Liver (tissue), 8 donors: ENCODE measurements at regions not wholly inside any gene's neighbourhood (a gene's known extent, or its start where the extent isn't known, plus 50 kb on each side); places are given as distances from the start of the nearest gene placed in this dataset.

Source experiments
- DNase-seq: peaks from one replicate; pipeline ENCODE4 v3.0.0-alpha.2; 2017; ENCODE audit warnings: low spot score
- H3K27ac ChIP-seq, 2 donors: one replicate each; pipeline ENCODE4 v1.7.0; 2013; ENCODE audit warnings: inconsistent platforms in 2 of 2, low read length in 2 of 2, control low read depth in 1 of 2, low read depth in 1 of 2, mild to moderate bottlenecking in 1 of 2
- H3K27me3 ChIP-seq, 4 donors: one replicate each; pipeline versions ENCODE4 v1.6.1 to v1.7.0; 2013; ENCODE audit warnings: low read length in 3 of 4, inconsistent platforms in 1 of 4, mild to moderate bottlenecking in 1 of 4, moderate library complexity in 1 of 4; ENCODE audit not compliant: control insufficient read depth in 4 of 4, insufficient read depth in 4 of 4
- H3K36me3 ChIP-seq, 4 donors: one replicate each; pipeline versions ENCODE4 v1.6.1 to v1.7.0; 2013; ENCODE audit warnings: low read length in 3 of 4, mild to moderate bottlenecking in 3 of 4, low read depth in 1 of 4, moderate library complexity in 1 of 4; ENCODE audit not compliant: control insufficient read depth in 4 of 4, insufficient read depth in 3 of 4
- H3K4me1 ChIP-seq, 4 donors: one replicate each; pipeline versions ENCODE4 v1.6.1 to v1.7.0; 2013; ENCODE audit warnings: low read length in 3 of 4, mild to moderate bottlenecking in 3 of 4, moderate library complexity in 1 of 4; ENCODE audit not compliant: control insufficient read depth in 4 of 4, insufficient read depth in 4 of 4
- H3K4me3 ChIP-seq, 3 donors: one replicate each; pipeline versions ENCODE4 v1.6.1 to v1.7.0; 2013; ENCODE audit warnings: low read length in 3 of 3, control low read depth in 1 of 3, low read depth in 1 of 3, mild to moderate bottlenecking in 1 of 3
- H3K9ac ChIP-seq, 2 donors: one replicate each; pipeline ENCODE4 v1.7.0; 2013; ENCODE audit warnings: low read length in 2 of 2, mild to moderate bottlenecking in 2 of 2, moderate library complexity in 2 of 2, control low read depth in 1 of 2, low read depth in 1 of 2
- H3K9me3 ChIP-seq, 4 donors: one replicate each; pipeline versions ENCODE4 v1.6.1 to v1.7.0; 2013; ENCODE audit warnings: low read length in 3 of 4; ENCODE audit not compliant: control insufficient read depth in 4 of 4
- CTCF ChIP-seq: fragments of 150-350 bp; IDR thresholded peaks from 2 replicates; pipeline ENCODE4 v1.5.1; 2017; ENCODE audit warnings: improper control_type of control experiment, low read depth, low read length; ENCODE audit not compliant: missing input control
- FOXA1 ChIP-seq: IDR thresholded peaks from 2 replicates; pipeline ENCODE4 v1.6.1; 2016; ENCODE audit warnings: antibody characterized with exemption
- GABPA ChIP-seq, 2 donors: IDR thresholded peaks in 1 of 2; conservative IDR thresholded peaks in 1 of 2; 2 replicates each; pipeline ENCODE4 v1.6.1; 2016; ENCODE audit warnings: antibody characterized with exemption in 2 of 2, mild to moderate bottlenecking in 1 of 2, moderate library complexity in 1 of 2
- JUND ChIP-seq, 2 donors: IDR thresholded peaks; 2 replicates each; pipeline ENCODE4 v1.6.1; 2016; ENCODE audit warnings: antibody characterized with exemption in 2 of 2
- NR2F2 ChIP-seq: IDR thresholded peaks from 2 replicates; pipeline ENCODE4 v1.6.1; 2016; ENCODE audit warnings: antibody characterized with exemption
- RXRA ChIP-seq, 2 donors: IDR thresholded peaks; 2 replicates each; pipeline ENCODE4 v1.6.1; 2017 to 2018; ENCODE audit warnings: antibody characterized with exemption in 2 of 2, mild to moderate bottlenecking in 1 of 2
- SP1 ChIP-seq: IDR thresholded peaks from 2 replicates; pipeline ENCODE4 v1.6.1; 2018; ENCODE audit warnings: antibody characterized with exemption, mild to moderate bottlenecking
- TAF1 ChIP-seq: conservative IDR thresholded peaks from 2 replicates; pipeline ENCODE4 v1.6.1; 2016; ENCODE audit warnings: antibody characterized with exemption, mild to moderate bottlenecking
- WGBS: extraction: QIAGEN DNeasy Blood & Tissue Kit; methylation state at CpG from one replicate; pipeline ENCODE4 v1.1.7; 2013; 5-methylcytosine and 5-hydroxymethylcytosine counted together
- TF ChIP-seq, protein P1 (sequence below): IDR thresholded peaks from 2 replicates; pipeline ENCODE4 v1.6.1; 2016; ENCODE audit warnings: antibody characterized with exemption, mild to moderate bottlenecking
- TF ChIP-seq, protein P2 (sequence below): IDR thresholded peaks from 2 replicates; pipeline ENCODE4 v1.6.1; 2016; ENCODE audit warnings: antibody characterized with exemption
- TF ChIP-seq, protein P3 (sequence below): IDR thresholded peaks from 2 replicates; pipeline ENCODE4 v1.6.1; 2016; ENCODE audit warnings: antibody characterized with exemption
- donor health status: healthy.
- donor health status: healthy.
- donor health status: healthy.
- donor health status: healthy.
- donor health status: healthy.

- Histone ChIP-seq H3K9me3 (no peaks in the 10 kb centered on the region), H3K36me3 (no peaks in the 10 kb centered on the region), H3K4me3 (no peak overlapping the region), H3K4me1 (peaks cover 0 to 13% (median 3%) of the 10 kb centered on the region in 4 donors), H3K27me3 (no peaks in the 10 kb centered on the region), H3K9ac (no peak overlapping the region), H3K27ac (no peak overlapping the region)
- 65% methylated on average over 3 of the region's 3 CpGs for WGBS
- TF ChIP-seq, protein P1, sequence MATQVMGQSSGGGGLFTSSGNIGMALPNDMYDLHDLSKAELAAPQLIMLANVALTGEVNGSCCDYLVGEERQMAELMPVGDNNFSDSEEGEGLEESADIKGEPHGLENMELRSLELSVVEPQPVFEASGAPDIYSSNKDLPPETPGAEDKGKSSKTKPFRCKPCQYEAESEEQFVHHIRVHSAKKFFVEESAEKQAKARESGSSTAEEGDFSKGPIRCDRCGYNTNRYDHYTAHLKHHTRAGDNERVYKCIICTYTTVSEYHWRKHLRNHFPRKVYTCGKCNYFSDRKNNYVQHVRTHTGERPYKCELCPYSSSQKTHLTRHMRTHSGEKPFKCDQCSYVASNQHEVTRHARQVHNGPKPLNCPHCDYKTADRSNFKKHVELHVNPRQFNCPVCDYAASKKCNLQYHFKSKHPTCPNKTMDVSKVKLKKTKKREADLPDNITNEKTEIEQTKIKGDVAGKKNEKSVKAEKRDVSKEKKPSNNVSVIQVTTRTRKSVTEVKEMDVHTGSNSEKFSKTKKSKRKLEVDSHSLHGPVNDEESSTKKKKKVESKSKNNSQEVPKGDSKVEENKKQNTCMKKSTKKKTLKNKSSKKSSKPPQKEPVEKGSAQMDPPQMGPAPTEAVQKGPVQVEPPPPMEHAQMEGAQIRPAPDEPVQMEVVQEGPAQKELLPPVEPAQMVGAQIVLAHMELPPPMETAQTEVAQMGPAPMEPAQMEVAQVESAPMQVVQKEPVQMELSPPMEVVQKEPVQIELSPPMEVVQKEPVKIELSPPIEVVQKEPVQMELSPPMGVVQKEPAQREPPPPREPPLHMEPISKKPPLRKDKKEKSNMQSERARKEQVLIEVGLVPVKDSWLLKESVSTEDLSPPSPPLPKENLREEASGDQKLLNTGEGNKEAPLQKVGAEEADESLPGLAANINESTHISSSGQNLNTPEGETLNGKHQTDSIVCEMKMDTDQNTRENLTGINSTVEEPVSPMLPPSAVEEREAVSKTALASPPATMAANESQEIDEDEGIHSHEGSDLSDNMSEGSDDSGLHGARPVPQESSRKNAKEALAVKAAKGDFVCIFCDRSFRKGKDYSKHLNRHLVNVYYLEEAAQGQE: no peak
- no peak for TF ChIP-seq TAF1
- no peak for DNase-seq
These were observed 1116.9 kb upstream of the TMEM132C start for GRCh38 chr12:127150028-127150427.

DNA sequence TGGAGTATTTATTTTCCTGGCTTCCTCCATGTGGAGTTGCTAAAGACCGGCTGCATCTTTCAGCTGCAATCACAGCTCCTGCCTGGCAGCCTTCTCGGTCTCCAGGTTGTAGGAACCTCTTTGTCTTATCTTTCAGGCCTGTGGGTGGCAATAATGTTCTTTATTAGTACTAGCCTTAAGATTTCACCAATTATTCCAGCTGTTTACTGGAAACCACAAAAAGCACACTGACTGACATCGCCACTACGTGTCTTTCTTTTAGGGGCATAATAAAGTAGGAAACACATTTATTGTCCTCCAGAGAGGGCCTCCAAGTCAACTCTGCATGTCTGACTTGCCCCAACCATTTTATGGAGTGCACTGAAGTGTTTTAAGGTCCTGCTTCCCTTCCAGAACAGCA is 1116.5 kb upstream of the TMEM132C start:
- Histone ChIP-seq H3K36me3 (no peaks in the 10 kb centered on the region), H3K4me3 (no peak overlapping the region), H3K27ac (no peak overlapping the region), H3K9ac (no peak overlapping the region), H3K4me1 (peaks cover 0 to 12% (median 3%) of the 10 kb centered on the region in 4 donors), H3K27me3 (no peaks in the 10 kb centered on the region), H3K9me3 (no peaks in the 10 kb centered on the region)
- no peak for DNase-seq
- 83% methylated on average over 4 of the region's 4 CpGs for WGBS
- TF ChIP-seq, protein P2, sequence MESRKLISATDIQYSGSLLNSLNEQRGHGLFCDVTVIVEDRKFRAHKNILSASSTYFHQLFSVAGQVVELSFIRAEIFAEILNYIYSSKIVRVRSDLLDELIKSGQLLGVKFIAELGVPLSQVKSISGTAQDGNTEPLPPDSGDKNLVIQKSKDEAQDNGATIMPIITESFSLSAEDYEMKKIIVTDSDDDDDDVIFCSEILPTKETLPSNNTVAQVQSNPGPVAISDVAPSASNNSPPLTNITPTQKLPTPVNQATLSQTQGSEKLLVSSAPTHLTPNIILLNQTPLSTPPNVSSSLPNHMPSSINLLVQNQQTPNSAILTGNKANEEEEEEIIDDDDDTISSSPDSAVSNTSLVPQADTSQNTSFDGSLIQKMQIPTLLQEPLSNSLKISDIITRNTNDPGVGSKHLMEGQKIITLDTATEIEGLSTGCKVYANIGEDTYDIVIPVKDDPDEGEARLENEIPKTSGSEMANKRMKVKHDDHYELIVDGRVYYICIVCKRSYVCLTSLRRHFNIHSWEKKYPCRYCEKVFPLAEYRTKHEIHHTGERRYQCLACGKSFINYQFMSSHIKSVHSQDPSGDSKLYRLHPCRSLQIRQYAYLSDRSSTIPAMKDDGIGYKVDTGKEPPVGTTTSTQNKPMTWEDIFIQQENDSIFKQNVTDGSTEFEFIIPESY: no peak
- TF ChIP-seq, protein P3, sequence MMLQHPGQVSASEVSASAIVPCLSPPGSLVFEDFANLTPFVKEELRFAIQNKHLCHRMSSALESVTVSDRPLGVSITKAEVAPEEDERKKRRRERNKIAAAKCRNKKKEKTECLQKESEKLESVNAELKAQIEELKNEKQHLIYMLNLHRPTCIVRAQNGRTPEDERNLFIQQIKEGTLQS: no peak
- TF ChIP-seq, protein P1: no peak
- TF ChIP-seq CTCF (no peak), NR2F2 (no peak), GABPA (IDR thresholded peaks at IDR 0.05 in 1 of 2, conservative IDR thresholded peaks at IDR 0.05 in 1 of 2) (no peak), RXRA (IDR thresholded peaks at IDR 0.05) (no peak), TAF1 (no peak), SP1 (no peak), FOXA1 (no peak), JUND (IDR thresholded peaks at IDR 0.05) (no peak)
